OCI-LY7 (cell line): ENCODE measurements at regions not wholly inside any gene's neighbourhood (a gene's known extent, or its start where the extent isn't known, plus 50 kb on each side); places are given as distances from the start of the nearest gene placed in this dataset.

ENCODE experiments used
- BruUV-seq: library from RNA; stranded (reverse); fragments of 400-500 nt; replicated peaks from 2 replicates; lab custom pipeline; 2021; lab: Mats Ljungman, UMichigan
- CTCF ChIA-PET: fragments of 300-600 bp; sonication (Branson Sonifier 250); formaldehyde crosslinking; loops from one replicate; lab custom pipeline; 2022; ENCODE audit warnings: antibody characterized with exemption; ENCODE audit not compliant: unreplicated experiment; lab: Charles Lee
- POLR2A ChIA-PET: fragments of 300-600 bp; sonication (Branson Sonifier 250); formaldehyde crosslinking; loops from one replicate; lab custom pipeline; 2022; ENCODE audit warnings: antibody characterized with exemption; lab: Charles Lee
- DNase-seq: peaks from one replicate; pipeline ENCODE4 v3.0.0-alpha.2; 2015; ENCODE audit warnings: low spot score
- H2AFZ ChIP-seq: fragments of 200-600 bp; sonication (generic), shearing (Covaris generic); 2 replicates; pipeline ENCODE4 v1.6.1; 2014; ENCODE audit warnings: mild to moderate bottlenecking, antibody characterized with exemption, low read length, moderate library complexity
- H3K27ac ChIP-seq: fragments of 200-600 bp; sonication (generic); 2 replicates; pipeline ENCODE4 v1.5.1; 2014; ENCODE audit warnings: mixed run types, low read depth, mild to moderate bottlenecking, moderate library complexity, low read length, inconsistent platforms; ENCODE audit not compliant: poor library complexity, severe bottlenecking
- H3K36me3 ChIP-seq: fragments of 200-600 bp; sonication (generic); 2 replicates; pipeline ENCODE4 v1.6.1; 2014; ENCODE audit warnings: mild to moderate bottlenecking, antibody characterized with exemption, low read length, moderate library complexity, mixed read lengths; ENCODE audit not compliant: insufficient read depth
- H3K4me1 ChIP-seq: fragments of 200-600 bp; sonication (generic); 2 replicates; pipeline ENCODE4 v1.5.1; 2014; ENCODE audit warnings: mild to moderate bottlenecking, low read length; ENCODE audit not compliant: insufficient read depth, poor library complexity, severe bottlenecking
- H3K4me2 ChIP-seq: fragments of 200-600 bp; sonication (generic); 2 replicates; pipeline ENCODE4 v1.6.1; 2014; ENCODE audit warnings: mild to moderate bottlenecking, low read length
- H3K4me3 ChIP-seq: fragments of 200-600 bp; sonication (generic); 2 replicates; pipeline ENCODE4 v1.5.1; 2014; ENCODE audit warnings: mild to moderate bottlenecking, low read depth, low read length; ENCODE audit not compliant: poor library complexity, severe bottlenecking
- H3K79me2 ChIP-seq: fragments of 200-600 bp; sonication (generic); 2 replicates; pipeline ENCODE4 v1.6.1; 2016; ENCODE audit warnings: low read depth, mild to moderate bottlenecking, low read length, moderate library complexity, mixed read lengths; ENCODE audit not compliant: insufficient read depth
- H3K9me2 ChIP-seq: fragments of 200-600 bp; sonication (generic); 2 replicates; pipeline ENCODE4 v1.6.1; 2016; ENCODE audit warnings: mild to moderate bottlenecking, low read length, mixed read lengths; ENCODE audit not compliant: insufficient read depth
- H3K9me3 ChIP-seq: fragments of 200-600 bp; sonication (generic); 2 replicates; pipeline ENCODE4 v1.6.1; 2014; ENCODE audit warnings: mild to moderate bottlenecking, mixed run types, low read length, mixed read lengths
- H4K20me1 ChIP-seq: fragments of 200-600 bp; sonication (generic); 2 replicates; pipeline ENCODE4 v1.6.1; 2014; ENCODE audit warnings: mild to moderate bottlenecking, antibody characterized with exemption, low read length, moderate library complexity, mixed read lengths; ENCODE audit not compliant: insufficient read depth
- EZH2phosphoT487 ChIP-seq: fragments of 200-600 bp; sonication (generic); IDR thresholded peaks from 2 replicates; pipeline ENCODE4 v1.6.1; 2018; ENCODE audit warnings: low read depth, borderline replicate concordance, mild to moderate bottlenecking, mixed run types, antibody characterized with exemption, low read length, moderate library complexity, mixed read lengths
- intact Hi-C: fragments of 100-400 bp; cut with micrococcal nuclease; formaldehyde crosslinking; loops from one replicate; pipeline ENCODE4 v1.10.0; 2022; ENCODE audit not compliant: unreplicated experiment
- TF ChIP-seq, protein P1 (sequence below): fragments of 200-600 bp; sonication (generic); conservative IDR thresholded peaks from 2 replicates; pipeline ENCODE4 v1.5.1; 2014; ENCODE audit warnings: mild to moderate bottlenecking, antibody characterized with exemption, low read length, moderate library complexity, mixed read lengths

DNA sequence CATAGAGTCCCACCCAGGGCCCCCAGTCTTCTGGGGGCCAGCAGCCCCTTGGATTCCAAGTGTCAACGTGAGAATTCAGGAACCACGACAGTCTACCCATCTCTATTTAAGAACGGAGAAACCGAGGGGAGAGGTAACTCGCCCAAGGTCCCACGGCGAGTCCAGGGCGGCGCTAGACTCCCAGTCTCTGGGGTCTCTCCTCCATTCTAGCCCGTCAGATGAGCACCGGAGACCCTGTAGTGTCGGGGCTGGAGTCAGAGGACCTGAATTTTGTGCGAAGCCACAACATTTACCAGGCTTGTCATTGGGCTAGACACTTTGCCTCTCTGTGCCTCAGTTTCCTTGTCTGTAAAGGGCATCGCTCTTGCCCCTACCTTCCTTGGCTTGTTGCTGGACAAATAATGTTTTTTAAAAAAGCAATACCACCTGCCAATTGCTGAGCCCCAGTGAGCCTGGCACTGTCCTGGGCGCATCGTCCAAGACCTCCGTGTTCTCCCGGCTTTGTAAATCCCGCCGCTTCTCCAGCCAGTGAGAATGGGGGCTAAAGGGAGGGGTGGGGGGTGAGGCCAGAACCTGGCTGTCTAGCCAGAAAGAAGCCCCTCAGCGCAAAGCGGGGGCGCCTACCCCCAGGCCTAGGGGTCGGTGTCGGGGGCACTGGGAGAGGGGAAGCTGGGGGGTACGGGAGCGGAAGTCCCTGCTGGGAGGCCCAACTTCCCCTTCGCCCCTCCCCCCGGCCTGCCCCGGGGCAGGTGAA lies 91.7 kb downstream of the NCR2 start:
- no peak for DNase-seq
- CTCF ChIA-PET = no interaction called here
- TF ChIP-seq, protein P1, sequence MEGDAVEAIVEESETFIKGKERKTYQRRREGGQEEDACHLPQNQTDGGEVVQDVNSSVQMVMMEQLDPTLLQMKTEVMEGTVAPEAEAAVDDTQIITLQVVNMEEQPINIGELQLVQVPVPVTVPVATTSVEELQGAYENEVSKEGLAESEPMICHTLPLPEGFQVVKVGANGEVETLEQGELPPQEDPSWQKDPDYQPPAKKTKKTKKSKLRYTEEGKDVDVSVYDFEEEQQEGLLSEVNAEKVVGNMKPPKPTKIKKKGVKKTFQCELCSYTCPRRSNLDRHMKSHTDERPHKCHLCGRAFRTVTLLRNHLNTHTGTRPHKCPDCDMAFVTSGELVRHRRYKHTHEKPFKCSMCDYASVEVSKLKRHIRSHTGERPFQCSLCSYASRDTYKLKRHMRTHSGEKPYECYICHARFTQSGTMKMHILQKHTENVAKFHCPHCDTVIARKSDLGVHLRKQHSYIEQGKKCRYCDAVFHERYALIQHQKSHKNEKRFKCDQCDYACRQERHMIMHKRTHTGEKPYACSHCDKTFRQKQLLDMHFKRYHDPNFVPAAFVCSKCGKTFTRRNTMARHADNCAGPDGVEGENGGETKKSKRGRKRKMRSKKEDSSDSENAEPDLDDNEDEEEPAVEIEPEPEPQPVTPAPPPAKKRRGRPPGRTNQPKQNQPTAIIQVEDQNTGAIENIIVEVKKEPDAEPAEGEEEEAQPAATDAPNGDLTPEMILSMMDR = no peak
- no peak for TF ChIP-seq EZH2phosphoT487
- POLR2A ChIA-PET = no interaction called here
- intact Hi-C loops = no loop called here
- Histone ChIP-seq H4K20me1 (no peaks in the 10 kb centered on the region), H3K4me2 (peak overlapping the region; percentile 15; the same call in 1 of the 2 replicates), H3K4me3 (no peak overlapping the region), H3K27ac (no peak overlapping the region), H2AFZ (no peak overlapping the region), H3K4me1 (peaks cover 10% of the 10 kb centered on the region), H3K9me2 (no peaks in the 10 kb centered on the region), H3K79me2 (no peaks in the 10 kb centered on the region), H3K36me3 (no peaks in the 10 kb centered on the region), H3K9me3 (no peaks in the 10 kb centered on the region)
- BruUV-seq = no TSS peak

DNA sequence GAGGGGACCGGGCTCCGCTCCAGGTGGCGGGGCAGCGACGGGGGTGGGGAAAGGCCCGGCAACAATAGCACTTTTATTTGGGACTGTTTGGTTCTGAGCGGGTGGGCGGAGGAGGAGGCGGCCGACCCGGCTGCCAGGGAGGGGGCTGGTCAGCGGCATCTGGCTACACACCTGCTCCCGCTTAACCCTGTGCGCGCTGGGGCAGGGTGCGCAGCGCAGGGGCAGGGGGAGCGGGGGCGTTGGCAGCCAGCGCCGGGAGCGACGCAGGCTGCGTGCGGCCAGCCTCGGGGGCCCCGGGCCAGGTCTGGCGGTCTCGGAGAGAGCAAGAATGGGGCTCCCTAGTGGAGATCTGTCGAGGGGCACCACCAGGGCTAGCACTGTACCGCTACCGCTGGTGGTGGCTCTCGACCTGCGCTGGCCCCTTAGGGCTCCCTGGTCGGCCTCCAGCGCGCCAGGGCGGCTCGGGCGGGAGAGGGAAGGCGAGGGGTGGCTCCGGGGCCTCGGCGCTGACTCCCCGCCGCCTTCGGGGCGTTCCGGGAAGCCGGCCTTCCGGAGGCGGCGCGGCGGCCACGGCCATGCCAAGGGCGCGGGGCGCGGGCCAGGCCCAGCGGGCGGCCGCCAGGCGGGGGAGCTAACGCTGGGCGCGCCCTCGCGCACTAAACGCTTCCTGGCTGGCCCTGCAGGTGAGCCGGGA lies 92.4 kb downstream of the NCR2 start:
- Histone ChIP-seq H3K79me2 (no peaks in the 10 kb centered on the region), H3K36me3 (no peaks in the 10 kb centered on the region), H4K20me1 (no peaks in the 10 kb centered on the region), H3K27ac (no peak overlapping the region), H3K9me2 (no peaks in the 10 kb centered on the region), H3K4me3 (no peak overlapping the region), H3K9me3 (no peaks in the 10 kb centered on the region), H3K4me2 (peak overlapping the region; percentile 15; the same call in 1 of the 2 replicates), H3K4me1 (peaks cover 10% of the 10 kb centered on the region), H2AFZ (no peak overlapping the region)
- intact Hi-C loops = no loop called here
- ChIA-PET POLR2A (no interaction called here), CTCF (no interaction called here)
- TF ChIP-seq EZH2phosphoT487 = no peak
- TF ChIP-seq, protein P1 = no peak
- no peak for DNase-seq
- BruUV-seq = no TSS peak
